SU-DHL-6 (cell line): ENCODE measurements at regions not wholly inside any gene's neighbourhood (a gene's known extent, or its start where the extent isn't known, plus 50 kb on each side); places are given as distances from the start of the nearest gene placed in this dataset.

Experiments
- H2AFZ ChIP-seq: fragments of 200-600 bp; sonication (generic); 2 replicates; pipeline ENCODE4 v1.6.1; 2014; ENCODE audit warnings: low read depth, mild to moderate bottlenecking, moderate library complexity, mixed read lengths, antibody characterized with exemption, low read length; ENCODE audit not compliant: severe bottlenecking
- H3F3A ChIP-seq: fragments of 200-600 bp; shearing (Covaris generic); 2 replicates; pipeline ENCODE4 v1.6.0; 2016; ENCODE audit warnings: antibody characterized with exemption, mild to moderate bottlenecking; ENCODE audit not compliant: insufficient read depth
- H3K27ac ChIP-seq: fragments of 200-600 bp; sonication (generic); 2 replicates; pipeline ENCODE4 v1.5.1; 2016; ENCODE audit warnings: low read depth, mild to moderate bottlenecking, low read length, moderate library complexity, mixed read lengths
- H3K27me3 ChIP-seq: fragments of 200-600 bp; sonication (generic), shearing (Covaris generic); 2 replicates; pipeline ENCODE4 v1.6.0; 2014; ENCODE audit warnings: mild to moderate bottlenecking, low read length
- H3K36me3 ChIP-seq: fragments of 200-600 bp; sonication (generic); 2 replicates; pipeline ENCODE4 v1.6.1; 2014; ENCODE audit warnings: mild to moderate bottlenecking, low read length, mixed read lengths
- H3K4me2 ChIP-seq: fragments of 300-600, 200-600 bp; shearing (Covaris generic), sonication (generic); 2 replicates; pipeline ENCODE4 v1.6.0; 2014; ENCODE audit warnings: low read length, low read depth, mild to moderate bottlenecking; ENCODE audit not compliant: poor library complexity, severe bottlenecking
- H3K4me3 ChIP-seq: fragments of 200-600 bp; sonication (generic); 2 replicates; pipeline ENCODE4 v1.5.1; 2014; ENCODE audit warnings: antibody characterized with exemption, low read length, mild to moderate bottlenecking, mixed read lengths; ENCODE audit not compliant: insufficient read depth, poor library complexity, severe bottlenecking
- H3K79me2 ChIP-seq: fragments of 200-600 bp; sonication (generic); 2 replicates; pipeline ENCODE4 v1.6.1; 2014; ENCODE audit warnings: mild to moderate bottlenecking, low read length, moderate library complexity; ENCODE audit not compliant: insufficient read depth
- H3K9ac ChIP-seq: fragments of 200-600 bp; sonication (generic); 2 replicates; pipeline ENCODE4 v1.7.0; 2014; ENCODE audit warnings: mild to moderate bottlenecking, low read length
- H3K9me2 ChIP-seq: fragments of 200-600 bp; sonication (generic); replicated peaks from 2 replicates; pipeline ENCODE4 v1.6.1; 2014; ENCODE audit warnings: low read length; ENCODE audit not compliant: insufficient read depth
- H3K9me3 ChIP-seq: fragments of 200-600 bp; sonication (generic); 2 replicates; pipeline ENCODE4 v1.6.1; 2014; ENCODE audit warnings: low read length, mixed read lengths; ENCODE audit not compliant: insufficient read depth
- H4K20me1 ChIP-seq: fragments of 200-600 bp; sonication (generic); 2 replicates; pipeline ENCODE4 v1.6.1; 2014; ENCODE audit warnings: low read depth, mild to moderate bottlenecking, antibody characterized with exemption, low read length, moderate library complexity, mixed read lengths
- CTCF ChIP-seq: fragments of 200-600 bp; sonication (generic); IDR thresholded peaks from one replicate; pipeline ENCODE4 v1.5.1; 2017; ENCODE audit warnings: antibody characterized with exemption, mild to moderate bottlenecking, low read length, moderate library complexity; ENCODE audit not compliant: insufficient read depth, poor library complexity, severe bottlenecking
- EZH2phosphoT487 ChIP-seq: fragments of 200-600 bp; sonication (generic), shearing (Covaris generic); conservative IDR thresholded peaks from 2 replicates; pipeline ENCODE4 v1.6.1; 2018; ENCODE audit warnings: mild to moderate bottlenecking, antibody characterized with exemption, low read length, moderate library complexity, mixed read lengths

DNA sequence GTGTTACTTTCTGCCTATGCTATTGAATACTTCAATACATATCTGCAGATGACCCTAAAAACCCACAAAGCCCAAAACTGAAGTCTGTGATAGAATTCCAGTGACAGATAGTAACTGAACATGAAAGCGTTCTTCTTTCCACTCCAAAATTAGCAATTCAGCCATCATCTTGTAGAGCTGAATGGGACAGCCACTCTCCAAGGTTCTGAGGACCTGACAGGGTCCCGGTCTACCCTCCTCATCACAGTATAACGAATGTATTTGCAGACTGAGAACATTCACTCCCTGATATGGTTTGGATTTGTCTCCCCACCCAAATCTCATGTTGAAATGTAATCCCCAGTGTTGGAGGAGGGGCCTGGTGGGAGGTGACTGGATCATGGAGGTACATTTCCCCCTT lies 189.5 kb downstream of the MTCL1 start:
- Histone ChIP-seq H2AFZ (no peak overlapping the region), H3K9me2 (no peaks in the 10 kb centered on the region), H3K4me2 (no peak overlapping the region), H4K20me1 (no peaks in the 10 kb centered on the region), H3K4me3 (no peak overlapping the region), H3K27me3 (no peaks in the 10 kb centered on the region), H3K79me2 (no peaks in the 10 kb centered on the region), H3K9ac (no peak overlapping the region), H3F3A (no peaks in the 10 kb centered on the region), H3K36me3 (no peaks in the 10 kb centered on the region), H3K9me3 (no peaks in the 10 kb centered on the region), H3K27ac (no peak overlapping the region)
- TF ChIP-seq EZH2phosphoT487, result no peak
- TF ChIP-seq CTCF, result no peak

DNA sequence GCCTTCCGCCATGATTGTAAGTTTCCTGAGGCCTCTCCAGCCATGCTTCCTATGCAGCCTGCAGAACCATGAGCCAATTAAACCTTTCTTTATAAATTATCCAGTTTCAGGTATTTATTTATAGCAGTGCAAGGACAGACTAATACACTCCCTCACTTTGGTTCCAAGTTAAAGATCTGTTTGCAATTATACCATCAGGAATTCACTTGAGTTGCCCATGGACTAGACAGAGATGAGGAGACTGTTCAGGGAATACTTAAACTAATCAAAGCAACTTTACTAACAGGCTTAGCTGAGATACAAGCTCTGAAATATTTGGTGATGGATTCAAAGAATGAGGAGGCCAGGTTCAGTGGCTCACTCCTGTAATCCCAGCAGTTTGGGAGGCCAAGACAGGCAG lies 190.0 kb downstream of the MTCL1 start:
- Histone ChIP-seq H3K9ac (no peak overlapping the region), H3K79me2 (no peaks in the 10 kb centered on the region), H4K20me1 (no peaks in the 10 kb centered on the region), H3K9me3 (no peaks in the 10 kb centered on the region), H3K27me3 (no peaks in the 10 kb centered on the region), H2AFZ (no peak overlapping the region), H3K9me2 (no peaks in the 10 kb centered on the region), H3K27ac (no peak overlapping the region), H3K4me2 (no peak overlapping the region), H3F3A (no peaks in the 10 kb centered on the region), H3K4me3 (no peak overlapping the region), H3K36me3 (no peaks in the 10 kb centered on the region)
- TF ChIP-seq EZH2phosphoT487, result no peak
- no peak for TF ChIP-seq CTCF

- no peaks in the 10 kb centered on the region for H3K27me3 ChIP-seq
- no peak overlapping the region for H3K27ac ChIP-seq
- H2AFZ ChIP-seq, result no peak overlapping the region
- H3K9me2 ChIP-seq, result no peaks in the 10 kb centered on the region
- H3K9ac ChIP-seq, result no peak overlapping the region
- H3K4me2 ChIP-seq, result no peak overlapping the region
- no peaks in the 10 kb centered on the region for H3K79me2 ChIP-seq
- no peaks in the 10 kb centered on the region for H3K9me3 ChIP-seq
- no peaks in the 10 kb centered on the region for H4K20me1 ChIP-seq
- no peak overlapping the region for H3K4me3 ChIP-seq
- TF ChIP-seq EZH2phosphoT487 (no peak), CTCF (no peak)
- H3F3A ChIP-seq, result no peaks in the 10 kb centered on the region
- H3K36me3 ChIP-seq, result no peaks in the 10 kb centered on the region
These were observed 190.7 kb downstream of the MTCL1 start for GRCh38 chr18:8895987-8896619.
